GM12874 (cell line): ENCODE measurements at regions not wholly inside any gene's neighbourhood (a gene's known extent, or its start where the extent isn't known, plus 50 kb on each side); places are given as distances from the start of the nearest gene placed in this dataset.

Source experiments
- TF ChIP-seq, protein P1 (sequence below): IDR thresholded peaks from 2 replicates; pipeline ENCODE4 v1.5.1; 2011; ENCODE audit warnings: low read depth, mild to moderate bottlenecking, control low read depth, low read length, moderate library complexity; ENCODE audit not compliant: insufficient read depth

- TF ChIP-seq, protein P1, sequence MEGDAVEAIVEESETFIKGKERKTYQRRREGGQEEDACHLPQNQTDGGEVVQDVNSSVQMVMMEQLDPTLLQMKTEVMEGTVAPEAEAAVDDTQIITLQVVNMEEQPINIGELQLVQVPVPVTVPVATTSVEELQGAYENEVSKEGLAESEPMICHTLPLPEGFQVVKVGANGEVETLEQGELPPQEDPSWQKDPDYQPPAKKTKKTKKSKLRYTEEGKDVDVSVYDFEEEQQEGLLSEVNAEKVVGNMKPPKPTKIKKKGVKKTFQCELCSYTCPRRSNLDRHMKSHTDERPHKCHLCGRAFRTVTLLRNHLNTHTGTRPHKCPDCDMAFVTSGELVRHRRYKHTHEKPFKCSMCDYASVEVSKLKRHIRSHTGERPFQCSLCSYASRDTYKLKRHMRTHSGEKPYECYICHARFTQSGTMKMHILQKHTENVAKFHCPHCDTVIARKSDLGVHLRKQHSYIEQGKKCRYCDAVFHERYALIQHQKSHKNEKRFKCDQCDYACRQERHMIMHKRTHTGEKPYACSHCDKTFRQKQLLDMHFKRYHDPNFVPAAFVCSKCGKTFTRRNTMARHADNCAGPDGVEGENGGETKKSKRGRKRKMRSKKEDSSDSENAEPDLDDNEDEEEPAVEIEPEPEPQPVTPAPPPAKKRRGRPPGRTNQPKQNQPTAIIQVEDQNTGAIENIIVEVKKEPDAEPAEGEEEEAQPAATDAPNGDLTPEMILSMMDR: no peak
Measured at GRCh38 chr12:115140981-115141655, 457.1 kb upstream of the TBX3 start.

- TF ChIP-seq, protein P1: no peak
Measured at GRCh38 chr12:115137812-115138521, 454.0 kb upstream of the TBX3 start.

DNA sequence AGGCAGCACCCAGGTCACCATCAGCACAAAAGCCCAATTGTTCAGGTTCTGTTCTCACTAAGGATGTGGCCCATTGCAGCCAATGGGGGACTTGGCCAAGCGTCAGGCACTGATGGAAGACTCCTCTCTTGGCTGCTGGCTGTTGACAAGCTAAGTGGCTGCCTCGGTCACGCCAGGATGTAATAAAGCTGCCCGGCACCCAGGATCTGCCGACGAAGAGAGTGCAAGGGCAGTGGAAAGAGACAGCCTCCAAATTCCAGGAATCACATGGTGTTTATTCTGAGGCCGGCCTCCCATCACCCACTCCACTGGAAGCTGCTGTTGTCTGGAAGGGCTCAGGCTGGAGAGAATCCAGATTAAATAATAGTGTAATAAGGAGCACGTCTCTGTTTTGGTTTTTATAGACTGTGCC is 451.8 kb upstream of the TBX3 start:
- TF ChIP-seq, protein P1: no peak

GRCh38 chr12:115134298-115134697 is 450.3 kb upstream of the TBX3 start:
- TF ChIP-seq, protein P1: no peak

- TF ChIP-seq, protein P1: no peak
Measured at GRCh38 chr12:115132905-115133304, 448.9 kb upstream of the TBX3 start.

- TF ChIP-seq, protein P1: no peak
Measured at GRCh38 chr12:115132145-115132544, 448.2 kb upstream of the TBX3 start.

- TF ChIP-seq, protein P1: no peak
Measured at GRCh38 chr12:115129727-115130126, 445.8 kb upstream of the TBX3 start.
